Peyer's patch (tissue), 4 donors: ENCODE measurements at regions not wholly inside any gene's neighbourhood (a gene's known extent, or its start where the extent isn't known, plus 50 kb on each side); places are given as distances from the start of the nearest gene placed in this dataset.

Experiments
- POLR2A ChIP-seq, 2 donors: fragments of 450-650 bp; IDR thresholded peaks; one replicate each; pipeline ENCODE4 v1.5.1; 2017; ENCODE audit warnings: antibody characterized with exemption in 2 of 2, mild to moderate bottlenecking in 2 of 2, moderate library complexity in 2 of 2
- TF ChIP-seq, protein P1 (sequence below), 6 experiments: fragments of 450-650 bp in 4 of 6; fragments of 200-600 bp in 2 of 6; sonication (generic) in 1 of 6; IDR thresholded peaks; one replicate each; pipeline ENCODE4 v1.5.1; 2017 to 2019; ENCODE audit warnings: antibody characterized with exemption in 6 of 6, mild to moderate bottlenecking in 3 of 6, moderate library complexity in 1 of 6

DNA sequence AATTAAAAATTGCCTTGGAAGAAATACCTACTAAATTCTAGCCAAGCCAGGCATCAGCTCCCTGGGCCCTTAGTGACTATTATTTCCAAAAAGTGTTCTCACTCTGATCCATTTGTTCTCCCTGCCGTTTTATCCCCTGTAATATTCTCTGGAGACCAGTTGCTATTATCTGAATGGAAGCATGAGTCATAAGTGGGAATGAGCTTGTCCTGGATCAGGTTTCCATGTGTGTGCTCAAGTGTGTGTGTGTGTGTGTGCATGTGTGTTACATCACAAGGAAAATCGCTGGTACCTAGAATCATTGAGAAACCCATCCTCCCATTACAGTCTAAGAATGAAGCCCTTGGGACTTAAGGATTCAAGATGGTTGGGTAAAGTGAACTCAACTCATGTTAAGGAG, 130.3 kb upstream of the CXCR4 start:
- TF ChIP-seq, protein P1, sequence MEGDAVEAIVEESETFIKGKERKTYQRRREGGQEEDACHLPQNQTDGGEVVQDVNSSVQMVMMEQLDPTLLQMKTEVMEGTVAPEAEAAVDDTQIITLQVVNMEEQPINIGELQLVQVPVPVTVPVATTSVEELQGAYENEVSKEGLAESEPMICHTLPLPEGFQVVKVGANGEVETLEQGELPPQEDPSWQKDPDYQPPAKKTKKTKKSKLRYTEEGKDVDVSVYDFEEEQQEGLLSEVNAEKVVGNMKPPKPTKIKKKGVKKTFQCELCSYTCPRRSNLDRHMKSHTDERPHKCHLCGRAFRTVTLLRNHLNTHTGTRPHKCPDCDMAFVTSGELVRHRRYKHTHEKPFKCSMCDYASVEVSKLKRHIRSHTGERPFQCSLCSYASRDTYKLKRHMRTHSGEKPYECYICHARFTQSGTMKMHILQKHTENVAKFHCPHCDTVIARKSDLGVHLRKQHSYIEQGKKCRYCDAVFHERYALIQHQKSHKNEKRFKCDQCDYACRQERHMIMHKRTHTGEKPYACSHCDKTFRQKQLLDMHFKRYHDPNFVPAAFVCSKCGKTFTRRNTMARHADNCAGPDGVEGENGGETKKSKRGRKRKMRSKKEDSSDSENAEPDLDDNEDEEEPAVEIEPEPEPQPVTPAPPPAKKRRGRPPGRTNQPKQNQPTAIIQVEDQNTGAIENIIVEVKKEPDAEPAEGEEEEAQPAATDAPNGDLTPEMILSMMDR (IDR thresholded peaks at IDR 0.05), result no peak
- no peak for TF ChIP-seq POLR2A (IDR thresholded peaks at IDR 0.05)
